Endothelial cell (in vitro differentiated cells): ENCODE measurements at regions not wholly inside any gene's neighbourhood (a gene's known extent, or its start where the extent isn't known, plus 50 kb on each side); places are given as distances from the start of the nearest gene placed in this dataset.

Experiments
- DNase-seq: peaks from one replicate; pipeline ENCODE4 v3.0.0; 2021; ENCODE audit warnings: low spot score
- H3K27ac Mint-ChIP-seq: one replicate; pipeline ENCODE4 v1.8.0; 2021; ENCODE audit warnings: mixed read lengths, inconsistent platforms; ENCODE audit not compliant: unreplicated experiment
- H3K27me3 Mint-ChIP-seq: one replicate; pipeline ENCODE4 v1.8.0; 2021; ENCODE audit warnings: mild to moderate bottlenecking, moderate library complexity, mixed read lengths, inconsistent platforms; ENCODE audit not compliant: unreplicated experiment
- H3K36me3 Mint-ChIP-seq: one replicate; pipeline ENCODE4 v1.8.0; 2021; ENCODE audit warnings: mild to moderate bottlenecking, low read depth, mixed read lengths, inconsistent platforms; ENCODE audit not compliant: unreplicated experiment
- H3K4me1 Mint-ChIP-seq: one replicate; pipeline ENCODE4 v1.8.0; 2021; ENCODE audit warnings: mild to moderate bottlenecking, mixed read lengths, inconsistent platforms; ENCODE audit not compliant: unreplicated experiment
- H3K4me3 Mint-ChIP-seq: one replicate; pipeline ENCODE4 v1.8.0; 2021; ENCODE audit warnings: mild to moderate bottlenecking, mixed read lengths, inconsistent platforms; ENCODE audit not compliant: unreplicated experiment
- H3K9me3 Mint-ChIP-seq: one replicate; pipeline ENCODE4 v1.8.0; 2021; ENCODE audit warnings: mixed read lengths, inconsistent platforms; ENCODE audit not compliant: unreplicated experiment
- TF ChIP-seq, protein P1 (sequence below): fragments of 200-600 bp; sonication (generic); IDR thresholded peaks from one replicate; pipeline ENCODE4 v1.5.0; 2021; ENCODE audit warnings: antibody characterized with exemption; ENCODE audit not compliant: unreplicated experiment

DNA sequence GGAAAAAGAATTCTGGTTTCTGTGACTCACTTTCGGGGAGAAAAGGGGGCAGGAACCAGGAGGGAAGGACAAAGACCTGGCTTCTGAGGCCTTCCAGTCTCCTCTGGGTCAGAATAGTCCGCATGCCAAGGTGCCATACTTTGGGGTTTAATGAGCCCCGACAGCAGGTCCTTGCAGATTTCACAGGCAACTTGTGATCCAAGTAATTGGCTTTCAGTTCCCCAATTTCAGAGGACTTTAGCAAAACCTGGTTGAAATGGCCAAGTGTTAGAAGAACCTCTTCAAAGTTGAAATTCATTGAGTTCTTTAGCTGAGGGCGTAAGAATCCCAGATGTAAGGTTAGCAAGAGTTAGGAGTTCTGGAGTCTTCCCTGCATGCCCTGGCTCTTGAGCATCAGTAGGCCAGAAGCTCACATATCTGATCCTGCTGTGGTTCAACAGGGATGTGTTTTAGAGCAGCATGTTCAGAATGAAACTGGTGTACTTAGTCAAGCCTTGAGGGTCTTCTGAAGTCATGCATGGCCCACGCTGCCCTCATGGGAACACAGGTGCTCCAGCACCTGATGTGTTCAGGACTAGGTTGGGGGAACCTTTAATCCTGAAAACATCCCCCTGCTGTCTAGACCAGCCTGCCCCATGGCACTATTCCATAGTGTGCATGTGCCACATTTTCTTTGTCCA lies 143.0 kb downstream of the NUP35 start:
- DNase-seq, result no peak
- Mint-ChIP-seq H3K27ac (no peak overlapping the region), H3K4me1 (no peaks in the 10 kb centered on the region), H3K27me3 (peaks cover 4% of the 10 kb centered on the region), H3K36me3 (peaks cover 3% of the 10 kb centered on the region), H3K4me3 (no peak overlapping the region), H3K9me3 (no peaks in the 10 kb centered on the region)
- TF ChIP-seq, protein P1, sequence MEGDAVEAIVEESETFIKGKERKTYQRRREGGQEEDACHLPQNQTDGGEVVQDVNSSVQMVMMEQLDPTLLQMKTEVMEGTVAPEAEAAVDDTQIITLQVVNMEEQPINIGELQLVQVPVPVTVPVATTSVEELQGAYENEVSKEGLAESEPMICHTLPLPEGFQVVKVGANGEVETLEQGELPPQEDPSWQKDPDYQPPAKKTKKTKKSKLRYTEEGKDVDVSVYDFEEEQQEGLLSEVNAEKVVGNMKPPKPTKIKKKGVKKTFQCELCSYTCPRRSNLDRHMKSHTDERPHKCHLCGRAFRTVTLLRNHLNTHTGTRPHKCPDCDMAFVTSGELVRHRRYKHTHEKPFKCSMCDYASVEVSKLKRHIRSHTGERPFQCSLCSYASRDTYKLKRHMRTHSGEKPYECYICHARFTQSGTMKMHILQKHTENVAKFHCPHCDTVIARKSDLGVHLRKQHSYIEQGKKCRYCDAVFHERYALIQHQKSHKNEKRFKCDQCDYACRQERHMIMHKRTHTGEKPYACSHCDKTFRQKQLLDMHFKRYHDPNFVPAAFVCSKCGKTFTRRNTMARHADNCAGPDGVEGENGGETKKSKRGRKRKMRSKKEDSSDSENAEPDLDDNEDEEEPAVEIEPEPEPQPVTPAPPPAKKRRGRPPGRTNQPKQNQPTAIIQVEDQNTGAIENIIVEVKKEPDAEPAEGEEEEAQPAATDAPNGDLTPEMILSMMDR, result no peak

DNA sequence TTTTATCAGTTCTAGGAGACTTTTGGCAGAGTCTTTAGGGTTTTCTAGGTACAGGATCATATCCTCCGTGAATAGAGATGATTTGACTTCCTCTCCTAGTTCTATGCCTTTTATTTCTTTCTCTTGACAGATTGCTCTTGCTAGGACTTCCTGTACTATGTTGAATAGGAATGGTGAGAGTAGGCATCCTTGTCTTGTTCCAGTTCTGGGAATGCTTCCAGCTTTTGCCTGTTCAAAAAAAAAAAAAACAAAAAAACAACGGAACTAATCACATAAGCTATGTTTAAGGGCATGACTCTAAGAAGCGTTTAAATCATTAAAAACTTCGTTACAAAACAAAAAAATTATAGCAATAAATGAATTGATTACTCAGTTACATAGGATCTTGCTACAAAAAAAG lies 145.7 kb downstream of the NUP35 start:
- no peak overlapping the region for H3K4me3 Mint-ChIP-seq
- DNase-seq, result no peak
- no peaks in the 10 kb centered on the region for H3K9me3 Mint-ChIP-seq
- TF ChIP-seq, protein P1, result no peak
- no peak overlapping the region for H3K27ac Mint-ChIP-seq
- H3K27me3 Mint-ChIP-seq, result no peaks in the 10 kb centered on the region
- H3K36me3 Mint-ChIP-seq, result no peaks in the 10 kb centered on the region
- H3K4me1 Mint-ChIP-seq, result no peaks in the 10 kb centered on the region

DNA sequence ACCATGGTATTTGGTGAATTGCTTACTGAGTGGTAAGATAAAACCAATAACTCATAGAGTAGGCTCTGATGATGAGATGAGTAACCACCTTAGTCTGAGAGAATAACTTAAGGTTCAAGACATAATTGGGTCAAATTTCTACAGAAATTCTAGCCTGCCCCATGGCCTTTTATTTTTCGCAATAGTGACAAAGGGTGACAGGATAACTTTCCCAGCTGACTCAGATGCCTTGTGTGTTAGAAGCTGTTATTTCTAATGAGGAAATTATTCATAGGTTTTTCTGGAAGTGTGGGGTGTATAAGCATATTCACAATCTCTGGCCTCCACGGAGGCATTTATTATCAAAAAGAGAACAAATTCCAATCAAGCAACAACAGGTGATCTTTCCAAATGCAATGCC lies 159.0 kb downstream of the NUP35 start:
- no peak overlapping the region for H3K4me3 Mint-ChIP-seq

DNA sequence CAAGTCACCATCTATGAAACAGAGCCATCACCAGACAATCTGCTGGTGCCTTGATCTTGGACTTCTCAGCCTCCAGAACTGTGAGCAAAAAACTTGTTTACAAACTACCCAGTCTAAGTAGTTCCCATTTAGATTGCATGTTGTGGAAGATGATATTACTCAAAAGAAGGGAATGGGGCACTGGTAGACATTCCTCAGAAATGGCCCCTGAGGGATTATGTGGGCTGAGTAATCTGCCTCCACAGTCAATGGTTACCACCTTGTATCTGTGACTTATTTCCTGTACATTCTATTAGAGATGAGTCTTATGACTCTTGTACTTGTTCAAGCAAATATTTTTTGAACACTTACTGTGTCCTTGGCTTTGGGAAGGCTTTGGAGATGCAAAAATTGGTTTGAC lies 160.4 kb downstream of the NUP35 start:
- TF ChIP-seq, protein P1, result no peak
- no peaks in the 10 kb centered on the region for H3K36me3 Mint-ChIP-seq
- no peak for DNase-seq
- no peaks in the 10 kb centered on the region for H3K9me3 Mint-ChIP-seq
- no peaks in the 10 kb centered on the region for H3K27me3 Mint-ChIP-seq
- H3K27ac Mint-ChIP-seq, result no peak overlapping the region
- peaks cover 5% of the 10 kb centered on the region for H3K4me1 Mint-ChIP-seq
- H3K4me3 Mint-ChIP-seq, result no peak overlapping the region

More for the DNA sequence above, 159.0 kb downstream of the NUP35 start:
- Mint-ChIP-seq H3K9me3 (no peaks in the 10 kb centered on the region), H3K27me3 (no peaks in the 10 kb centered on the region), H3K36me3 (no peaks in the 10 kb centered on the region), H3K4me1 (no peaks in the 10 kb centered on the region), H3K27ac (no peak overlapping the region)
- DNase-seq, result no peak
- TF ChIP-seq, protein P1, result no peak

DNA sequence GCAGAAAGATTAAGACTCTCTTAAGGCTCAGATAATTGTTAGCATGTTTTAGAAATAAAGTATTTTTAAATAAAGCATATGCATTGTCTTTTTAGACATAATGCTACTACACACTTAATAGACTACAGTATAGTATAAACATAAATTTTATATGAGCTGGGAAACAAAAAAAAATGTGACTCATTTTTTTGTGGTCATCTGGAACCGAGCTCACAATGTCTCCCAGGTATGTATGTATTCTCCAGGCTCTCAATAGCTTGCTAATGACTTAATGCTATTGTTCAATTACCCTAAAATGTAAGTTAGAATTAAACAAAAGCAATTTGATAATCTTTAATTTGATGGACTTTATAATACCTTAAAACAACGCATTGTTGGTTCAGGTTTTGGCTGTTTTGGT lies 167.2 kb downstream of the NUP35 start:
- H3K4me3 Mint-ChIP-seq, result no peak overlapping the region
- no peaks in the 10 kb centered on the region for H3K36me3 Mint-ChIP-seq
- no peaks in the 10 kb centered on the region for H3K9me3 Mint-ChIP-seq
- peaks cover 40% of the 10 kb centered on the region for H3K4me1 Mint-ChIP-seq
- no peak for DNase-seq
- H3K27ac Mint-ChIP-seq, result peak overlapping the region; percentile 89
- TF ChIP-seq, protein P1, result no peak
- H3K27me3 Mint-ChIP-seq, result peaks cover 11% of the 10 kb centered on the region
